A673 (cell line): ENCODE measurements at regions not wholly inside any gene's neighbourhood (a gene's known extent, or its start where the extent isn't known, plus 50 kb on each side); places are given as distances from the start of the nearest gene placed in this dataset.

Source experiments
- CTCF ChIP-seq: fragments of 300-800, 200-600 bp; sonication (generic); conservative IDR thresholded peaks from 2 replicates; pipeline ENCODE4 v1.5.1; 2017; ENCODE audit warnings: low read depth, mild to moderate bottlenecking, antibody characterized with exemption, low read length, moderate library complexity, mixed read lengths
- EZH2 ChIP-seq: fragments of 200-600 bp; sonication (generic); IDR thresholded peaks from 2 replicates; pipeline ENCODE4 v1.6.1; 2017; ENCODE audit warnings: borderline replicate concordance, low read depth, mild to moderate bottlenecking, mixed read lengths, antibody characterized with exemption, low read length; ENCODE audit not compliant: poor library complexity, severe bottlenecking

DNA sequence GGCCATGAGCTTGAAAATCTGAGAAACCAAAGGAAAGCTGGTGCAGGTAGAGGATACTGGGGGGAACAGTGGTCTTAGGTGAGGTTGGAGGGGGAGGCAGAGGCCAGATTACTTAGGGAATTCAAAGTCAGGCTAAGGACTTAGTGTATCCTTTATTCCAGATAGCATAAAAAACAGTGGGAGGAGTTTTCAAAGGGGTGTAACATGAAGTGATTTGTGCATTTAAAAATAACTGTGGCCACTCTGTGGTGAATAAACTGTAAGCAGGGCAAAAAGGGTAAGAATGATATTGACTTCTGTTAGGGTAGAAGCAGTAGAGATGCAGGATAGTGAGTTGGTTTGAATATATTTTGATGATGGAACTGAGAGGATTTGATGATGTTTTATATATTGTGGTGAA, 313.2 kb downstream of the EMP1 start:
- TF ChIP-seq CTCF = no peak
- TF ChIP-seq EZH2 = no peak
